Activated CD4-positive, alpha-beta T cell treated with anti-CD3 and anti-CD28 coated beads for 48 hours (primary cell): ENCODE measurements at regions not wholly inside any gene's neighbourhood (a gene's known extent, or its start where the extent isn't known, plus 50 kb on each side); places are given as distances from the start of the nearest gene placed in this dataset.
"Not testable (repeated sequence)": the region's sequence is repeated elsewhere in the genome, so short reads cannot be mapped to it uniquely, and the experiment has no call there.

Experiments used
- DNase-seq: peaks from one replicate; pipeline ENCODE4 v3.0.0-alpha.2; 2020

GRCh38 chr14:83147006-83147405 is 1613.4 kb upstream of the SEL1L start:
- no peak for DNase-seq

GRCh38 chr14:83151571-83151970 is 1617.9 kb upstream of the SEL1L start:
- no peak for DNase-seq

- no peak for DNase-seq
Observed at GRCh38 chr14:83153081-83153480, 1619.4 kb upstream of the SEL1L start.

GRCh38 chr14:83162361-83162929 is 1628.8 kb upstream of the SEL1L start:
- no peak for DNase-seq

- no peak for DNase-seq
Observed at GRCh38 chr14:83163016-83163415, 1629.4 kb upstream of the SEL1L start.

- no peak for DNase-seq
Observed at GRCh38 chr14:83164016-83164415, 1630.4 kb upstream of the SEL1L start.

GRCh38 chr14:83164591-83164990 is 1630.9 kb upstream of the SEL1L start:
- no peak for DNase-seq

GRCh38 chr14:83170165-83170564 is 1636.5 kb upstream of the SEL1L start:
- no peak for DNase-seq

GRCh38 chr14:83171761-83172160 is 1638.1 kb upstream of the SEL1L start:
- DNase-seq = no peak

GRCh38 chr14:83172363-83172762 is 1638.7 kb upstream of the SEL1L start:
- no peak for DNase-seq

- no peak for DNase-seq
Observed at GRCh38 chr14:83173687-83174086, 1640.0 kb upstream of the SEL1L start.

GRCh38 chr14:83184531-83184930 is 1650.9 kb upstream of the SEL1L start:
- DNase-seq = no peak

- DNase-seq = not testable (repeated sequence)
Observed at GRCh38 chr14:83188311-83188710, 1654.7 kb upstream of the SEL1L start.

- no peak for DNase-seq
Observed at GRCh38 chr14:83196236-83196635, 1662.6 kb upstream of the SEL1L start.

GRCh38 chr14:83197271-83197670 is 1663.6 kb upstream of the SEL1L start:
- DNase-seq = no peak

GRCh38 chr14:83207550-83207949 is 1673.9 kb upstream of the SEL1L start:
- DNase-seq = no peak

- DNase-seq = no peak
Observed at GRCh38 chr14:83208341-83208740, 1674.7 kb upstream of the SEL1L start.

- DNase-seq = no peak
Observed at GRCh38 chr14:83217492-83217891, 1683.8 kb upstream of the SEL1L start.

- DNase-seq = no peak
Observed at GRCh38 chr14:83247924-83248639, 1714.4 kb upstream of the SEL1L start.

GRCh38 chr14:83251402-83251801 is 1717.7 kb upstream of the SEL1L start:
- DNase-seq = no peak

GRCh38 chr14:83253870-83254269 is 1720.2 kb upstream of the SEL1L start:
- DNase-seq = no peak

GRCh38 chr14:83255015-83255726 is 1721.5 kb upstream of the SEL1L start:
- no peak for DNase-seq

- no peak for DNase-seq
Observed at GRCh38 chr14:83255727-83256090, 1722.1 kb upstream of the SEL1L start.
